ENCODE measurements at regions not wholly inside any gene's neighbourhood (a gene's known extent, or its start where the extent isn't known, plus 50 kb on each side); places are given as distances from the start of the nearest gene placed in this dataset.
"Not testable (repeated sequence)": the region's sequence is repeated elsewhere in the genome, so short reads cannot be mapped to it uniquely, and the experiment has no call there.

DNA sequence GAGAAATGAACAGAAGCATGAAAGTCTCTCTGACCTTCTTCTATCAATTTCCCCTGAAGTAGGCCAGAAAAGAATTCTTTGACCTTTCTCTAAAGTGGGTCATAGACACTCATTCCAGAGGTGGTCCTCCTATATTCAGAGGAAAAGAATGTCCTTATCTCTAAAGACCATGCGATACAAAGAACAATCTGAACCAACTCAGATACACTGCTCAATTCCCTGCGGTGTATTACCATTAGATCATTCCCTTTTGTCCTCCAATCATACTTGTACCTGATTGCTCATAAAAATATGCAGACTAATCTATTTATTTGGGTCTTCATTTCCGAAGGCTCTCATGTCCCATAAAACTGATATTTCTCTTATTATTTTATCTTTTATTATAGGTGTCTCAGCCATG, 652.4 kb upstream of the CHD1 start:
- not testable (repeated sequence) for H3K4me3 ChIP-seq (ENCODE audit: low read length in 2 of 2); H3K27ac ChIP-seq (replicated peaks; ENCODE audit: low read length); H3K18ac ChIP-seq (ENCODE audit: low read length); H3K14ac ChIP-seq (ENCODE audit: low read length); DNase-seq (ENCODE audit: low spot score); H4K91ac ChIP-seq (ENCODE audit: low read depth, low read length, poor library complexity); H2BK5ac ChIP-seq (ENCODE audit: low read length); H3K4me1 ChIP-seq (ENCODE audit: control insufficient read depth in 2 of 2, insufficient read depth in 1 of 2, low read depth in 1 of 2, low read length in 2 of 2); H2AK5ac ChIP-seq (ENCODE audit: low read depth, low read length); H2BK120ac ChIP-seq (ENCODE audit: low read depth, low read length); H2BK15ac ChIP-seq (ENCODE audit: low read length); H3K9ac ChIP-seq (ENCODE audit: low read depth, low read length, poor library complexity); H3K27me3 ChIP-seq (ENCODE audit: control insufficient read depth in 3 of 3, insufficient read depth in 3 of 3, low read depth in 1 of 3, low read length in 3 of 3); H3K4me2 ChIP-seq (ENCODE audit: insufficient read depth, low read length, poor library complexity, severe bottlenecking); H3K36me3 ChIP-seq (replicated peaks in 1 of 2; ENCODE audit: control insufficient read depth in 2 of 2, insufficient read depth in 2 of 2, low read length in 2 of 2); H2BK12ac ChIP-seq (ENCODE audit: low read length); H3K79me1 ChIP-seq (ENCODE audit: low read depth, low read length); H3K23ac ChIP-seq (ENCODE audit: low read depth, low read length, poor library complexity); H3K9me3 ChIP-seq (replicated peaks in 1 of 2; ENCODE audit: control insufficient read depth in 2 of 2, insufficient read depth in 1 of 2, low read depth in 1 of 2, low read length in 2 of 2); H4K8ac ChIP-seq (ENCODE audit: low read depth, low read length); H2AFZ ChIP-seq (ENCODE audit: low read length); H3K4ac ChIP-seq (ENCODE audit: low read length)
- no CpG with 5 or more reads among the region's 3 CpGs for WGBS, 2 donors (ENCODE audit: extremely low coverage in 2 of 2, insufficient read length in 2 of 2, insufficient replicate concordance in 1 of 2)

DNA sequence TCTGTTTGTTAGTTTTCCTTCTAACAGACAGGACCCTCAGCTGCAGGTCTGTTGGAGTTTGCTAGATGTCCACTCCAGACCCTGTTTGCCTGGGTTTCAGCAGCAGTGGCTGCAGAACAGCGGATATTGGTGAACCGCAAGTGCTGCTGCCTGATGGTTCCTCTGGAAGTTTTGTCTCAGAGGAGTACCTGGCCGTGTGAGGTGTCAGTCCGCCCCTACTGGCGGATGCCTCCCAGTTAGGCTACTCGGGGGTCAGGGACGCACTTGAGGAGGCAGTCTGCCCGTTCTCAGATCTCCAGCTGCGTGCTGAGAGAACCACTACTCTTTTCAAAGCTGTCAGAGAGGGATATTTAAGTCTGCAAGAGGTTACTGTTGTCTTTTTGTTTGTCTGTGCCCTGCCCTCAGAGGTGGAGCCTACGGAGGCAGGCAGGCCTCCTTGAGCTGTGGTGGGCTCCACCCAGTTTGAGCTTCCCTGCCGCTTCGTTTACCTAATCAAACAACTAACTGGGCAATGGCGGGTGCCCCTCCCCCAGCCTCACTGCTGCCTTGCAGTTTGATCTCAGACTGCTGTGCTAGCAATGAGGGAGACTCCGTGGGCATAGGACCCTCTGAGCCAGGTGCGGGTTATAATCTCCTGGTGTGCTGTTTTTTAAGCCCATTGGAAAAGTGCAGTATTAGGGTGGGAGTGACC, 634.3 kb upstream of the CHD1 start:
- not testable (repeated sequence) for H2BK120ac ChIP-seq (ENCODE audit: low read depth, low read length); H4K91ac ChIP-seq (ENCODE audit: low read depth, low read length, poor library complexity); H4K8ac ChIP-seq (ENCODE audit: low read depth, low read length); H3K4me1 ChIP-seq (ENCODE audit: control insufficient read depth in 2 of 2, insufficient read depth in 1 of 2, low read depth in 1 of 2, low read length in 2 of 2); H3K18ac ChIP-seq (ENCODE audit: low read length); H3K4me2 ChIP-seq (ENCODE audit: insufficient read depth, low read length, poor library complexity, severe bottlenecking); H2AFZ ChIP-seq (ENCODE audit: low read length); H3K27me3 ChIP-seq (ENCODE audit: control insufficient read depth in 3 of 3, insufficient read depth in 3 of 3, low read depth in 1 of 3, low read length in 3 of 3); H3K79me1 ChIP-seq (ENCODE audit: low read depth, low read length); H2AK5ac ChIP-seq (ENCODE audit: low read depth, low read length); H3K36me3 ChIP-seq (replicated peaks in 1 of 2; ENCODE audit: control insufficient read depth in 2 of 2, insufficient read depth in 2 of 2, low read length in 2 of 2); H3K14ac ChIP-seq (ENCODE audit: low read length); DNase-seq (ENCODE audit: low spot score); H3K4me3 ChIP-seq (ENCODE audit: low read length in 2 of 2); H2BK5ac ChIP-seq (ENCODE audit: low read length); H3K9ac ChIP-seq (ENCODE audit: low read depth, low read length, poor library complexity); H3K4ac ChIP-seq (ENCODE audit: low read length); H3K23ac ChIP-seq (ENCODE audit: low read depth, low read length, poor library complexity); H3K9me3 ChIP-seq (replicated peaks in 1 of 2; ENCODE audit: control insufficient read depth in 2 of 2, insufficient read depth in 1 of 2, low read depth in 1 of 2, low read length in 2 of 2); H2BK15ac ChIP-seq (ENCODE audit: low read length); H2BK12ac ChIP-seq (ENCODE audit: low read length); H3K27ac ChIP-seq (replicated peaks; ENCODE audit: low read length)
- no CpG with 5 or more reads among the region's 15 CpGs for WGBS, 2 donors (ENCODE audit: extremely low coverage in 2 of 2, insufficient read length in 2 of 2, insufficient replicate concordance in 1 of 2)

DNA sequence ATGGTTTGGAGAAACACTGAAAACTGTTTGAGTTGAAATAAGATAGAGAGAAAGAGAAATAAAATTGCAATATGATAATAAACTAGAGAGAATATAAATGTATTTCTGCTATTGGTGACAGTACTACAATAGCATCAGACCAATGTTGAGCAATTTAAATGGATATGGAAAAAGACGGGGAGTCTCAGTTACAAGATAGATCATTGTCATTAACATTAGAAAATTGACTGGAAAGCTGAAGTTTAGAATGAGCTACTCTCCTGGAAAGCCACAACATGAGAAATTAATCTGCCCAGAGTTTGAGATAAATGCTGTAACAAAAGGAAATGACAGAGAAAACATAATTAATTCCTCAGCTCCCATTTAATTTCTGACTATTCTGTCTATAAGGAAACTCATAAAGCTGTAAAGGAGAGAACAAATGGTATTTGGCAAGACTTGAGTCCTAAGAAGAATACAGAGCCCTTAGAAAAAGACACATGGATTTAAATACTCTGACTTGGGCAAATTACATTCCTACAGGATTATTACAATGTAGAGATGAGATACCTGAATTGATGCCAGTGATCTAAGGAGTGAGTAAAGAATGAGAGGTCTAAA, 624.5 kb upstream of the CHD1 start:
- Histone ChIP-seq H4K91ac (ENCODE audit: low read depth, low read length, poor library complexity) (no peak overlapping the region), H2BK120ac (ENCODE audit: low read depth, low read length) (no peak overlapping the region), H3K4me3 (ENCODE audit: low read length in 2 of 2) (no peak overlapping the region), H3K79me1 (ENCODE audit: low read depth, low read length) (no peaks in the 10 kb centered on the region), H3K36me3 (replicated peaks in 1 of 2; ENCODE audit: control insufficient read depth in 2 of 2, insufficient read depth in 2 of 2, low read length in 2 of 2) (no peaks in the 10 kb centered on the region), H2AFZ (ENCODE audit: low read length) (no peak overlapping the region), H3K4ac (ENCODE audit: low read length) (no peak overlapping the region), H3K27ac (replicated peaks; ENCODE audit: low read length) (no peak overlapping the region), H2BK12ac (ENCODE audit: low read length) (no peak overlapping the region), H3K4me2 (ENCODE audit: insufficient read depth, low read length, poor library complexity, severe bottlenecking) (no peak overlapping the region), H3K23ac (ENCODE audit: low read depth, low read length, poor library complexity) (no peak overlapping the region), H3K14ac (ENCODE audit: low read length) (no peak overlapping the region), H3K4me1 (ENCODE audit: control insufficient read depth in 2 of 2, insufficient read depth in 1 of 2, low read depth in 1 of 2, low read length in 2 of 2) (peaks cover 0 to 3% of the 10 kb centered on the region in 2 donors), H3K9me3 (replicated peaks in 1 of 2; ENCODE audit: control insufficient read depth in 2 of 2, insufficient read depth in 1 of 2, low read depth in 1 of 2, low read length in 2 of 2) (no peaks in the 10 kb centered on the region), H3K27me3 (ENCODE audit: control insufficient read depth in 3 of 3, insufficient read depth in 3 of 3, low read depth in 1 of 3, low read length in 3 of 3) (no peaks in the 10 kb centered on the region), H3K9ac (ENCODE audit: low read depth, low read length, poor library complexity) (no peak overlapping the region), H3K18ac (ENCODE audit: low read length) (no peak overlapping the region), H2AK5ac (ENCODE audit: low read depth, low read length) (no peak overlapping the region), H2BK5ac (ENCODE audit: low read length) (no peak overlapping the region), H2BK15ac (ENCODE audit: low read length) (no peak overlapping the region), H4K8ac (ENCODE audit: low read depth, low read length) (no peak overlapping the region)
- no CpG with 5 or more reads among the region's 1 CpG for WGBS, 2 donors (ENCODE audit: extremely low coverage in 2 of 2, insufficient read length in 2 of 2, insufficient replicate concordance in 1 of 2)
- DNase-seq (ENCODE audit: low spot score): no peak

DNA sequence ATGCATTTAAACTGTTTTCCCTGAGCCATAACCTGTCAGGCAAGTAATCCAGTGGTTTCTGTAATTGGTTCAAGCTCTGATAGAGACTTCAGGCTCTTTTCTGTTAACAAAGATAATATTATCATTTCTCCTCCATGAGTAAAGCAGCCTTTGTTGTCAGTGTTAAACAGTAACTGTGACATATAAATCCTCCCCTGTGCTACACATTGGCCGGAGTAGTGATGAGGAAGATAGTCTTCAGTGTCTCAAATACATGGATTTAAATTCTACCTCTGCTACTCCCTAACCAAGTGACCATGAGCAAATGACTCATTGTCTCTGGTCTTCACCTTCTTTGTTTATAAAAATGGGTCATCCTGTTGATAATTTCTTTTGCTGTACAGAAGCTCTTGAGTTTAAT, 615.5 kb upstream of the CHD1 start:
- Histone ChIP-seq H3K4ac (ENCODE audit: low read length) (no peak overlapping the region), H3K27ac (replicated peaks; ENCODE audit: low read length) (no peak overlapping the region), H4K91ac (ENCODE audit: low read depth, low read length, poor library complexity) (no peak overlapping the region), H3K79me1 (ENCODE audit: low read depth, low read length) (no peaks in the 10 kb centered on the region), H2BK12ac (ENCODE audit: low read length) (no peak overlapping the region), H3K4me3 (ENCODE audit: low read length in 2 of 2) (no peak overlapping the region), H3K23ac (ENCODE audit: low read depth, low read length, poor library complexity) (no peak overlapping the region), H3K27me3 (ENCODE audit: control insufficient read depth in 3 of 3, insufficient read depth in 3 of 3, low read depth in 1 of 3, low read length in 3 of 3) (no peaks in the 10 kb centered on the region), H2BK5ac (ENCODE audit: low read length) (no peak overlapping the region), H2BK15ac (ENCODE audit: low read length) (no peak overlapping the region), H3K18ac (ENCODE audit: low read length) (no peak overlapping the region), H3K4me2 (ENCODE audit: insufficient read depth, low read length, poor library complexity, severe bottlenecking) (no peak overlapping the region), H3K9me3 (replicated peaks in 1 of 2; ENCODE audit: control insufficient read depth in 2 of 2, insufficient read depth in 1 of 2, low read depth in 1 of 2, low read length in 2 of 2) (no peaks in the 10 kb centered on the region), H3K14ac (ENCODE audit: low read length) (no peak overlapping the region), H2BK120ac (ENCODE audit: low read depth, low read length) (no peak overlapping the region), H4K8ac (ENCODE audit: low read depth, low read length) (no peak overlapping the region), H2AFZ (ENCODE audit: low read length) (no peak overlapping the region), H3K36me3 (replicated peaks in 1 of 2; ENCODE audit: control insufficient read depth in 2 of 2, insufficient read depth in 2 of 2, low read length in 2 of 2) (no peaks in the 10 kb centered on the region), H3K4me1 (ENCODE audit: control insufficient read depth in 2 of 2, insufficient read depth in 1 of 2, low read depth in 1 of 2, low read length in 2 of 2) (peaks cover 0 to under 1% of the 10 kb centered on the region in 2 donors), H2AK5ac (ENCODE audit: low read depth, low read length) (no peak overlapping the region), H3K9ac (ENCODE audit: low read depth, low read length, poor library complexity) (no peak overlapping the region)
- no peak for DNase-seq (ENCODE audit: low spot score)
- no CpG with 5 or more reads among the region's 1 CpG for WGBS, 2 donors (ENCODE audit: extremely low coverage in 2 of 2, insufficient read length in 2 of 2, insufficient replicate concordance in 1 of 2)
